OCI-LY1 (cell line): ENCODE measurements at regions not wholly inside any gene's neighbourhood (a gene's known extent, or its start where the extent isn't known, plus 50 kb on each side); places are given as distances from the start of the nearest gene placed in this dataset.

Source experiments
- EZH2 ChIP-seq: fragments of 200-600 bp; sonication (generic), shearing (Covaris generic); IDR thresholded peaks from 2 replicates; pipeline ENCODE4 v1.8.0; 2017; ENCODE audit warnings: borderline replicate concordance, mixed run types, mild to moderate bottlenecking, antibody characterized with exemption, low read length, moderate library complexity, mixed read lengths
- TF ChIP-seq, protein P1 (sequence below): fragments of 200-600 bp; sonication (generic), shearing (Covaris generic); IDR thresholded peaks from 2 replicates; pipeline ENCODE4 v1.5.1; 2017; ENCODE audit warnings: mild to moderate bottlenecking, antibody characterized with exemption, low read length, moderate library complexity, mixed read lengths

GRCh38 chr15:99895956-99896311 is 162.7 kb upstream of the LYSMD4 start:
- no peak for TF ChIP-seq EZH2
- TF ChIP-seq, protein P1, sequence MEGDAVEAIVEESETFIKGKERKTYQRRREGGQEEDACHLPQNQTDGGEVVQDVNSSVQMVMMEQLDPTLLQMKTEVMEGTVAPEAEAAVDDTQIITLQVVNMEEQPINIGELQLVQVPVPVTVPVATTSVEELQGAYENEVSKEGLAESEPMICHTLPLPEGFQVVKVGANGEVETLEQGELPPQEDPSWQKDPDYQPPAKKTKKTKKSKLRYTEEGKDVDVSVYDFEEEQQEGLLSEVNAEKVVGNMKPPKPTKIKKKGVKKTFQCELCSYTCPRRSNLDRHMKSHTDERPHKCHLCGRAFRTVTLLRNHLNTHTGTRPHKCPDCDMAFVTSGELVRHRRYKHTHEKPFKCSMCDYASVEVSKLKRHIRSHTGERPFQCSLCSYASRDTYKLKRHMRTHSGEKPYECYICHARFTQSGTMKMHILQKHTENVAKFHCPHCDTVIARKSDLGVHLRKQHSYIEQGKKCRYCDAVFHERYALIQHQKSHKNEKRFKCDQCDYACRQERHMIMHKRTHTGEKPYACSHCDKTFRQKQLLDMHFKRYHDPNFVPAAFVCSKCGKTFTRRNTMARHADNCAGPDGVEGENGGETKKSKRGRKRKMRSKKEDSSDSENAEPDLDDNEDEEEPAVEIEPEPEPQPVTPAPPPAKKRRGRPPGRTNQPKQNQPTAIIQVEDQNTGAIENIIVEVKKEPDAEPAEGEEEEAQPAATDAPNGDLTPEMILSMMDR = no peak
